Astrocyte (in vitro differentiated cells and primary cell): ENCODE measurements at regions not wholly inside any gene's neighbourhood (a gene's known extent, or its start where the extent isn't known, plus 50 kb on each side); places are given as distances from the start of the nearest gene placed in this dataset.

ENCODE experiments used
- DNase-seq: peaks from one replicate; pipeline ENCODE4 v3.0.0-alpha.2; 2010; ENCODE audit warnings: low read depth
- FAIRE-seq: peaks from 2 replicates; lab custom pipeline; 2011; peaks lifted over from hg19 to GRCh38; lab: Jason Lieb, UNC
- H2AFZ ChIP-seq: 2 replicates; pipeline ENCODE4 v1.6.0; 2012; ENCODE audit warnings: low read depth, low read length, inconsistent platforms
- H3K27ac ChIP-seq: 2 replicates; pipeline ENCODE4 v1.5.1; 2011; ENCODE audit warnings: low read depth, low read length, inconsistent platforms
- H3K27me3 ChIP-seq: 2 replicates; pipeline ENCODE4 v1.6.0; 2011; ENCODE audit warnings: low read length, inconsistent platforms; ENCODE audit not compliant: insufficient read depth
- H3K36me3 ChIP-seq: 2 replicates; pipeline ENCODE4 v1.5.1; 2011; ENCODE audit warnings: low read length, inconsistent platforms; ENCODE audit not compliant: insufficient read depth
- H3K4me1 ChIP-seq: 2 replicates; pipeline ENCODE4 v1.5.1; 2011; ENCODE audit warnings: low read length, inconsistent platforms; ENCODE audit not compliant: insufficient read depth
- H3K4me2 ChIP-seq: 2 replicates; pipeline ENCODE4 v1.6.0; 2012; ENCODE audit warnings: low read length, inconsistent platforms
- H3K4me3 ChIP-seq: 2 replicates; pipeline ENCODE4 v1.5.1; 2011; ENCODE audit warnings: low read depth, mild to moderate bottlenecking, low read length, inconsistent platforms; ENCODE audit not compliant: insufficient read depth
- H3K79me2 ChIP-seq: 2 replicates; pipeline ENCODE4 v1.6.0; 2012; ENCODE audit warnings: mild to moderate bottlenecking, low read length, inconsistent platforms; ENCODE audit not compliant: insufficient read depth
- H3K9ac ChIP-seq: 2 replicates; pipeline ENCODE4 v1.6.0; 2012; ENCODE audit warnings: mild to moderate bottlenecking, low read length, inconsistent platforms
- H3K9me3 ChIP-seq: 2 replicates; pipeline ENCODE4 v1.5.1; 2012; ENCODE audit warnings: low read depth, mild to moderate bottlenecking, low read length, inconsistent platforms; ENCODE audit not compliant: insufficient read depth
- H4K20me1 ChIP-seq: 2 replicates; pipeline ENCODE4 v1.6.0; 2012; ENCODE audit warnings: low read length, inconsistent platforms; ENCODE audit not compliant: insufficient read depth
- H3K27ac Mint-ChIP-seq: one replicate; pipeline ENCODE4 v1.8.0; 2021; ENCODE audit warnings: mild to moderate bottlenecking, mixed read lengths; ENCODE audit not compliant: unreplicated experiment
- H3K27me3 Mint-ChIP-seq: one replicate; pipeline ENCODE4 v1.8.0; 2021; ENCODE audit warnings: low read depth, mixed read lengths; ENCODE audit not compliant: unreplicated experiment
- H3K36me3 Mint-ChIP-seq: one replicate; pipeline ENCODE4 v1.8.0; 2021; ENCODE audit warnings: low read depth, mixed read lengths; ENCODE audit not compliant: unreplicated experiment
- H3K4me1 Mint-ChIP-seq: one replicate; pipeline ENCODE4 v1.8.0; 2021; ENCODE audit warnings: low read depth, mixed read lengths; ENCODE audit not compliant: unreplicated experiment
- H3K4me3 Mint-ChIP-seq: one replicate; pipeline ENCODE4 v1.8.0; 2021; ENCODE audit warnings: mild to moderate bottlenecking, moderate library complexity, mixed read lengths; ENCODE audit not compliant: unreplicated experiment
- H3K9me3 Mint-ChIP-seq: one replicate; pipeline ENCODE4 v1.8.0; 2021; ENCODE audit warnings: mild to moderate bottlenecking, mixed read lengths; ENCODE audit not compliant: unreplicated experiment
- CTCF ChIP-seq: IDR thresholded peaks from 2 replicates; pipeline ENCODE4 v1.5.1; 2011; ENCODE audit warnings: low read depth, mild to moderate bottlenecking, inconsistent platforms, low read length, moderate library complexity; ENCODE audit not compliant: insufficient read depth
- EZH2 ChIP-seq: IDR thresholded peaks from 2 replicates; pipeline ENCODE4 v1.6.1; 2012; ENCODE audit warnings: mild to moderate bottlenecking, low read length, inconsistent platforms; ENCODE audit not compliant: insufficient read depth

DNA sequence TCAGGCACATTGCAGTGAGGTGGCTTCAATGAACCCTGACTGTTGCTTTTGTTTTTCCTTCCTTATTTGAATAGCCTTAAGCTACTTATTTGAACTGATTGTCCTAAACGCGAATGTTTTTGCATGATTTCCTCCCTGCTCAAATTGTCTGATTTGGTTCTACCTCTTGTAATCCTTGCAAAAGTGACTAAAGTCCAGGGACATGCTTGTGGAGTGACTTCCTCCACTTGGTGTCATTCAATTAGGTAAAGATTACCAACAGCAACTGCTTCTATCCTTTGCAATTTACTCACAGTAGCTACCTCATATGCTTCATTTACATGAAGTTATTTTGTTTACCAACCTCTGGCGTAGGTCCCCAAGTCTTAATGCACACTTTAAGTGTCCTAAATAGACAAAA lies 295.9 kb upstream of the TMEM229A start:
- Mint-ChIP-seq H3K4me1 (no peaks in the 10 kb centered on the region), H3K27ac (no peak overlapping the region), H3K9me3 (peaks cover 2% of the 10 kb centered on the region), H3K4me3 (no peak overlapping the region), H3K36me3 (no peaks in the 10 kb centered on the region), H3K27me3 (no peaks in the 10 kb centered on the region)
- Histone ChIP-seq H3K4me1 (no peaks in the 10 kb centered on the region), H3K9ac (no peak overlapping the region), H3K4me3 (no peak overlapping the region), H3K36me3 (no peaks in the 10 kb centered on the region), H3K27ac (no peak overlapping the region), H2AFZ (no peak overlapping the region), H3K4me2 (no peak overlapping the region), H3K27me3 (no peaks in the 10 kb centered on the region), H3K79me2 (no peaks in the 10 kb centered on the region), H3K9me3 (no peaks in the 10 kb centered on the region), H4K20me1 (no peaks in the 10 kb centered on the region)
- no peak for DNase-seq
- no peak for FAIRE-seq
- TF ChIP-seq CTCF (no peak), EZH2 (no peak)

GRCh38 chr7:124324262-124324661 lies 291.4 kb upstream of the TMEM229A start:
- H3K9me3 ChIP-seq, result no peaks in the 10 kb centered on the region
- Mint-ChIP-seq H3K27me3 (no peaks in the 10 kb centered on the region), H3K4me3 (no peak overlapping the region), H3K36me3 (no peaks in the 10 kb centered on the region), H3K9me3 (no peaks in the 10 kb centered on the region), H3K27ac (no peak overlapping the region), H3K4me1 (no peaks in the 10 kb centered on the region)
- no peaks in the 10 kb centered on the region for H3K27me3 ChIP-seq
- H3K27ac ChIP-seq, result no peak overlapping the region
- H3K4me3 ChIP-seq, result no peak overlapping the region
- no peaks in the 10 kb centered on the region for H3K4me1 ChIP-seq
- no peak overlapping the region for H3K4me2 ChIP-seq
- H2AFZ ChIP-seq, result no peak overlapping the region
- TF ChIP-seq EZH2, result no peak
- TF ChIP-seq CTCF, result no peak
- no peaks in the 10 kb centered on the region for H4K20me1 ChIP-seq
- no peak for DNase-seq
- no peak for FAIRE-seq
- H3K36me3 ChIP-seq, result no peaks in the 10 kb centered on the region
- H3K79me2 ChIP-seq, result no peaks in the 10 kb centered on the region
- no peak overlapping the region for H3K9ac ChIP-seq

- Mint-ChIP-seq H3K27ac (no peak overlapping the region), H3K9me3 (no peaks in the 10 kb centered on the region), H3K36me3 (no peaks in the 10 kb centered on the region), H3K27me3 (no peaks in the 10 kb centered on the region), H3K4me1 (no peaks in the 10 kb centered on the region), H3K4me3 (no peak overlapping the region)
- FAIRE-seq (no peak), DNase-seq (no peak)
- no peaks in the 10 kb centered on the region for H3K79me2 ChIP-seq
- H3K4me1 ChIP-seq, result no peaks in the 10 kb centered on the region
- H3K9ac ChIP-seq, result no peak overlapping the region
- no peaks in the 10 kb centered on the region for H3K27me3 ChIP-seq
- H3K4me2 ChIP-seq, result no peak overlapping the region
- H3K36me3 ChIP-seq, result no peaks in the 10 kb centered on the region
- H3K27ac ChIP-seq, result no peak overlapping the region
- no peak overlapping the region for H3K4me3 ChIP-seq
- no peaks in the 10 kb centered on the region for H3K9me3 ChIP-seq
- TF ChIP-seq CTCF (no peak), EZH2 (no peak)
- no peaks in the 10 kb centered on the region for H4K20me1 ChIP-seq
- H2AFZ ChIP-seq, result no peak overlapping the region
Observed at GRCh38 chr7:124323597-124323996, 290.7 kb upstream of the TMEM229A start.
